ENCODE measurements at regions not wholly inside any gene's neighbourhood (a gene's known extent, or its start where the extent isn't known, plus 50 kb on each side); places are given as distances from the start of the nearest gene placed in this dataset.
"Not testable (repeated sequence)": the region's sequence is repeated elsewhere in the genome, so short reads cannot be mapped to it uniquely, and the experiment has no call there.

- H3K4me3 Mint-ChIP-seq: no peak overlapping the region
These were observed 58.6 kb upstream of the CNTNAP2 start for GRCh38 chr7:146057958-146058357.

GRCh38 chr7:146054909-146055308 is 61.7 kb upstream of the CNTNAP2 start:
- H3K4me3 Mint-ChIP-seq: no peak overlapping the region
- no peak for DNase-seq
- H3K4me1 Mint-ChIP-seq (ENCODE audit: low read depth): no peaks in the 10 kb centered on the region
- no peaks in the 10 kb centered on the region for H3K27me3 Mint-ChIP-seq (ENCODE audit: low read depth)
- no peaks in the 10 kb centered on the region for H3K36me3 Mint-ChIP-seq (ENCODE audit: low read depth)
- H3K27ac Mint-ChIP-seq: no peak overlapping the region
- H3K9me3 Mint-ChIP-seq: peaks cover 2% of the 10 kb centered on the region
- CTCF ChIA-PET: no interaction called here
- intact Hi-C loops (cut with micrococcal nuclease): no loop called here

More at GRCh38 chr7:146057958-146058357, 58.6 kb upstream of the CNTNAP2 start:
- peaks cover 2% of the 10 kb centered on the region for H3K9me3 Mint-ChIP-seq
- no peaks in the 10 kb centered on the region for H3K27me3 Mint-ChIP-seq (ENCODE audit: low read depth)
- no peak overlapping the region for H3K27ac Mint-ChIP-seq
- CTCF ChIA-PET: no interaction called here
- no peak for DNase-seq
- no peaks in the 10 kb centered on the region for H3K4me1 Mint-ChIP-seq (ENCODE audit: low read depth)
- intact Hi-C loops (cut with micrococcal nuclease): no loop called here
- no peaks in the 10 kb centered on the region for H3K36me3 Mint-ChIP-seq (ENCODE audit: low read depth)

DNA sequence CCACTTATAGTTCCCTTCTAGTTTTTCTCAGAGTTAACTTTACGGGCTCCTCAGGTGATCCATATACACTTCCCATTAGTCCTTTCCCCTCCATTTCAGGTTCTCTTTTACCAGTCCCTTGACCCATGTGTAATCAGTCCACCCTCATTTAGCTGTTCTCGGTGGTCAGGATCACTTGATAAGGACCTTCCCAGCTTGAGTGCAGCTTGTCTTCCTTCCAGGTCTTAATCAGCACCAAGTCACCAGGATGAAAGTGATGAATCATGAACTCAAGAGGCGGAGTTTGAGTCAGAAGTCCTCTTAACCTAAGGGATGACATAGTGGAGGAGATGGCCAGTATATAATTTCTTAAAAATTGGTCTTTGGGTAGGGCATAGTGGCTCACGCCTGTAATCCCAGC is 63.1 kb upstream of the CNTNAP2 start:
- CTCF ChIA-PET: no interaction called here
- DNase-seq: no peak
- Mint-ChIP-seq H3K4me3 (no peak overlapping the region), H3K27ac (no peak overlapping the region), H3K27me3 (ENCODE audit: low read depth) (no peaks in the 10 kb centered on the region), H3K9me3 (peaks cover 2% of the 10 kb centered on the region), H3K4me1 (ENCODE audit: low read depth) (no peaks in the 10 kb centered on the region), H3K36me3 (ENCODE audit: low read depth) (no peaks in the 10 kb centered on the region)
- intact Hi-C loops (cut with micrococcal nuclease): no loop called here

- H3K4me3 Mint-ChIP-seq; DNase-seq; H3K4me1 Mint-ChIP-seq (ENCODE audit: low read depth); H3K27me3 Mint-ChIP-seq (ENCODE audit: low read depth); H3K9me3 Mint-ChIP-seq; H3K27ac Mint-ChIP-seq; intact Hi-C loops (cut with micrococcal nuclease); H3K36me3 Mint-ChIP-seq (ENCODE audit: low read depth): not testable (repeated sequence)
- CTCF ChIA-PET: interaction anchor here (0.6 kb wide), 1 partner anchor 966 kb away, joined by 3 read pairs; no protein-coding TSS in a partner anchor
These were observed 73.3 kb upstream of the CNTNAP2 start for GRCh38 chr7:146043310-146043709.

DNA sequence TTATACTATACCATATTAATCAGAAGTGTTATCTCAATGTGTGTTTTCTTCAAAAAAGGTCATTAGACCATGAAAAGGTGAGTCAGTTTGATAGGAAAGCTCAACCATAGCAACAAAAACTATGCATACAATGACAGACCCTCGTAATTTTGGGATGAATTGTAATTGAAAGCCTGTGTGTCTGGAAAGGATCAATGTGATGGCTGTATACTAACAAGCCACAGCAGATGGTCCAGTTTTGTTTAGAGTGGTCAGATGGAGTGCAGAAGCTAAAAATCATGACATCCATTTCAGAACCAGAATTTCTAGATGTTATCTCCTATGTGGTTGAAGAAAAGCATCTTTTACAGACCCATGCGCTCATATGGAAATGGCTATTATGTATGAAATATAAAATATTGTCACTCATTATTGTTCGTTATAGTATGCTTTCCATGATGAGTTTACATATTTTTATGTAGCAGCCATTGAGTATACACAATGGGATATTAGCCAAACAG is 88.3 kb upstream of the CNTNAP2 start:
- no peak for DNase-seq

GRCh38 chr7:146027243-146027642 is 89.4 kb upstream of the CNTNAP2 start:
- H3K27ac Mint-ChIP-seq: no peak overlapping the region
- H3K4me3 Mint-ChIP-seq: no peak overlapping the region
- H3K36me3 Mint-ChIP-seq (ENCODE audit: low read depth): no peaks in the 10 kb centered on the region
- H3K9me3 Mint-ChIP-seq: peaks cover 2% of the 10 kb centered on the region
- intact Hi-C loops (cut with micrococcal nuclease): no loop called here
- H3K27me3 Mint-ChIP-seq (ENCODE audit: low read depth): no peaks in the 10 kb centered on the region
- no peak for DNase-seq
- no peaks in the 10 kb centered on the region for H3K4me1 Mint-ChIP-seq (ENCODE audit: low read depth)
- CTCF ChIA-PET: no interaction called here

More for the DNA sequence above, 88.3 kb upstream of the CNTNAP2 start:
- CTCF ChIA-PET: no interaction called here
- Mint-ChIP-seq H3K4me1 (ENCODE audit: low read depth) (no peaks in the 10 kb centered on the region), H3K27ac (no peak overlapping the region), H3K36me3 (ENCODE audit: low read depth) (no peaks in the 10 kb centered on the region), H3K27me3 (ENCODE audit: low read depth) (no peaks in the 10 kb centered on the region), H3K4me3 (no peak overlapping the region), H3K9me3 (peaks cover 2% of the 10 kb centered on the region)
- intact Hi-C loops (cut with micrococcal nuclease): no loop called here

- H3K4me1 Mint-ChIP-seq (ENCODE audit: low read depth): no peaks in the 10 kb centered on the region
- no peaks in the 10 kb centered on the region for H3K36me3 Mint-ChIP-seq (ENCODE audit: low read depth)
- H3K9me3 Mint-ChIP-seq: peaks cover 5% of the 10 kb centered on the region
- intact Hi-C loops (cut with micrococcal nuclease): no loop called here
- DNase-seq: no peak
- no peak overlapping the region for H3K27ac Mint-ChIP-seq
- CTCF ChIA-PET: no interaction called here
- no peak overlapping the region for H3K4me3 Mint-ChIP-seq
- H3K27me3 Mint-ChIP-seq (ENCODE audit: low read depth): no peaks in the 10 kb centered on the region
These were observed 93.8 kb upstream of the CNTNAP2 start for GRCh38 chr7:146022776-146023175.

GRCh38 chr7:146019041-146020004 is 97.3 kb upstream of the CNTNAP2 start:
- H3K4me1 Mint-ChIP-seq (ENCODE audit: low read depth); intact Hi-C loops (cut with micrococcal nuclease); H3K9me3 Mint-ChIP-seq; H3K36me3 Mint-ChIP-seq (ENCODE audit: low read depth); H3K4me3 Mint-ChIP-seq; H3K27ac Mint-ChIP-seq; H3K27me3 Mint-ChIP-seq (ENCODE audit: low read depth); CTCF ChIA-PET; DNase-seq: not testable (repeated sequence)

DNA sequence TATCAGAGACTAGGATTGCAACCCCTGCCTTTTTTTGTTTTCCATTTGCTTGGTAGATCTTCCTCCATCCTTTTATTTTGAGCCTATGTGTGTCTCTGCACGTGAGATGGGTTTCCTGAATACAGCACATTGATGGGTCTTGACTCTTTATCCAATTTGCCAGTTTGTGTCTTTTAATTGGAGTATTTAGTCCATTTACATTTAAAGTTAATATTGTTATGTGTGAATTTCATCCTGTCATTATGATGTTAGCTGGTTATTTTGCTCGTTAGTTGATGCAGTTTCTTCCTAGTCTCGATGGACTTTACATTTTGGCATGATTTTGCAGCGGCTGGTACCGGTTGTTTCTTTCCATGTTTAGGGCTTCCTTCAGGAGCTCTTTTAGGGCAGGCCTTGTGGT is 99.2 kb upstream of the CNTNAP2 start:
- DNase-seq; H3K4me1 Mint-ChIP-seq (ENCODE audit: low read depth); H3K9me3 Mint-ChIP-seq; H3K27me3 Mint-ChIP-seq (ENCODE audit: low read depth); H3K4me3 Mint-ChIP-seq; CTCF ChIA-PET; H3K36me3 Mint-ChIP-seq (ENCODE audit: low read depth); intact Hi-C loops (cut with micrococcal nuclease); H3K27ac Mint-ChIP-seq: not testable (repeated sequence)

DNA sequence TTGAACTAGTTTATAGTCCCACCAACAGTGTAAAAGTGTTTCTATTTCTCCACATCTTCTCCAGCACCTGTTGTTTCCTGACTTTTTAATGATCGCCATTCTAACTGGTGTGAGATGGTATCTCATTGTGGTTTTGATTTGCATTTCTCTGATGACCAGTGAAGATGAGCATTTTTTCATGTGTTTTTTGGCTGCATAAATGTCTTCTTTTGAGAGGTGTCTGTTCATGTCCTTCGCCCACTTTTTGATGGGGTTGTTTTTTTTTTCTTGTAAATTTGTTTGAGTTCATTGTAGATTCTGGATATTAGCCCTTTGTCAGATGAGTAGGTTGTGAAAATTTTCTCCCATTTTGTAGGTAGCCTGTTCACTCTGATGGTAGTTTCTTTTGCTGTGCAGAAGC is 102.4 kb upstream of the CNTNAP2 start:
- CTCF ChIA-PET; H3K9me3 Mint-ChIP-seq; intact Hi-C loops (cut with micrococcal nuclease); H3K27ac Mint-ChIP-seq; H3K27me3 Mint-ChIP-seq (ENCODE audit: low read depth); H3K4me1 Mint-ChIP-seq (ENCODE audit: low read depth); H3K4me3 Mint-ChIP-seq; H3K36me3 Mint-ChIP-seq (ENCODE audit: low read depth); DNase-seq: not testable (repeated sequence)

DNA sequence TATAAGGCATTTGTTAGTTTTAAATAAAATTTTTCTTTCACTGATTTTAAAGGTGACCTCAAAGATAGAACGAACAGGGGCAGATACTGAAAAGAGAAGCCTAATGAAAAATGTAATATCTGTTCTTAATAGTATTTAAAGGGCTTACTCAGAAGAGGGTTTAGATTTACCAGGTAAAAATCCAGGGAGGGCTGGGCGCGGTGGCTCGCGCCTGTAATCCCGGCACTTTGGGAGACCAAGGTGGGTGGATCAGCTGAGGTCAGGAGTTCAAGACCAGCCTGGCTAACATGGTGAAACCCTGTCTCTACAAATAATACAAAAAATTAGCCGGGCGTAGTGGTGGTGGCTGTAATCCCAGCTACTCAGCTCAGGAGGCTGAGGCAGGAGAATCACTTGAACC is 108.3 kb upstream of the CNTNAP2 start:
- intact Hi-C loops (cut with micrococcal nuclease): no loop called here
- H3K36me3 Mint-ChIP-seq (ENCODE audit: low read depth): no peaks in the 10 kb centered on the region
- no peak overlapping the region for H3K4me3 Mint-ChIP-seq
- H3K27ac Mint-ChIP-seq: no peak overlapping the region
- no peaks in the 10 kb centered on the region for H3K27me3 Mint-ChIP-seq (ENCODE audit: low read depth)
- H3K9me3 Mint-ChIP-seq: peaks cover 3% of the 10 kb centered on the region
- no peaks in the 10 kb centered on the region for H3K4me1 Mint-ChIP-seq (ENCODE audit: low read depth)
- DNase-seq: no peak
- CTCF ChIA-PET: no interaction called here

GRCh38 chr7:146004805-146005204 is 111.8 kb upstream of the CNTNAP2 start:
- Mint-ChIP-seq H3K36me3 (ENCODE audit: low read depth) (no peaks in the 10 kb centered on the region), H3K9me3 (no peaks in the 10 kb centered on the region), H3K4me3 (no peak overlapping the region), H3K4me1 (ENCODE audit: low read depth) (no peaks in the 10 kb centered on the region), H3K27ac (no peak overlapping the region), H3K27me3 (ENCODE audit: low read depth) (no peaks in the 10 kb centered on the region)
- CTCF ChIA-PET: no interaction called here
- intact Hi-C loops (cut with micrococcal nuclease): no loop called here
- DNase-seq: no peak

GRCh38 chr7:146002431-146003078 is 114.0 kb upstream of the CNTNAP2 start:
- Mint-ChIP-seq H3K27ac (no peak overlapping the region), H3K4me1 (ENCODE audit: low read depth) (no peaks in the 10 kb centered on the region), H3K4me3 (no peak overlapping the region), H3K9me3 (no peaks in the 10 kb centered on the region), H3K27me3 (ENCODE audit: low read depth) (no peaks in the 10 kb centered on the region), H3K36me3 (ENCODE audit: low read depth) (no peaks in the 10 kb centered on the region)
- no peak for DNase-seq
- CTCF ChIA-PET: no interaction called here
- intact Hi-C loops (cut with micrococcal nuclease): no loop called here
